HepG2 (cell line): ENCODE measurements at regions not wholly inside any gene's neighbourhood (a gene's known extent, or its start where the extent isn't known, plus 50 kb on each side); places are given as distances from the start of the nearest gene placed in this dataset.

Experiments
- ATAC-seq: fragments of 200-7000 bp; cut with Tn5 transposase; 3 replicates; pipeline ENCODE4 v1.9.1; 2020; ENCODE audit warnings: mild to moderate bottlenecking, moderate library complexity
- BruUV-seq: library from RNA; stranded (reverse); fragments of 400-500 nt; replicated peaks from 2 replicates; lab custom pipeline; 2021; lab: Mats Ljungman, UMichigan
- CTCF ChIA-PET: fragments of 300-600 bp; formaldehyde crosslinking; extraction: SDS; loops from one replicate; lab custom pipeline; 2021; ENCODE audit warnings: low total read pairs, inconsistent platforms, low intra/inter-chr PET ratio; lab: Yijun Ruan, JAX
- POLR2A ChIA-PET: fragments of 350-600 bp; sonication (Branson Sonifier 250); formaldehyde crosslinking; loops from one replicate; lab custom pipeline; 2020; ENCODE audit warnings: antibody characterized with exemption, inconsistent platforms; lab: Yijun Ruan, JAX
- DNase-seq: peaks from one replicate; pipeline ENCODE4 v3.0.0-alpha.2; 2015; ENCODE audit warnings: low spot score
- FAIRE-seq: peaks from 3 replicates; lab custom pipeline; 2011; peaks lifted over from hg19 to GRCh38; lab: Jason Lieb, UNC
- H2AFZ ChIP-seq: one replicate; pipeline ENCODE4 v1.6.1; 2011; ENCODE audit warnings: low read length, inconsistent platforms
- H3K27ac ChIP-seq: fragments of 300-600 bp; 3 replicates; pipeline ENCODE4 v1.8.0; 2011; ENCODE audit warnings: mixed run types, mild to moderate bottlenecking, mixed read lengths, low read length, inconsistent platforms; ENCODE audit not compliant: insufficient read depth; ENCODE audit errors: extremely low read length
- H3K27me3 ChIP-seq, 2 experiments: fragments of 200-600 bp in 1 of 2; 2 replicates in 1 of 2; 3 replicates in 1 of 2; pipeline versions ENCODE4 v1.6.0 to v1.8.0; 2011; ENCODE audit warnings: low read length in 2 of 2, mild to moderate bottlenecking in 2 of 2, moderate library complexity in 2 of 2, inconsistent platforms in 1 of 2; ENCODE audit not compliant: insufficient read depth in 2 of 2, control insufficient read depth in 1 of 2
- H3K36me3 ChIP-seq, 2 experiments: fragments of 200-600 bp in 1 of 2; replicated peaks in 1 of 2; 2 replicates in 1 of 2; 3 replicates in 1 of 2; pipeline versions ENCODE4 v1.5.1 to v1.8.0; 2011; ENCODE audit warnings: low read length in 2 of 2, inconsistent platforms in 1 of 2; ENCODE audit not compliant: insufficient read depth in 2 of 2, control insufficient read depth in 1 of 2
- H3K4me1 ChIP-seq: 2 replicates; pipeline ENCODE4 v1.5.1; 2012; ENCODE audit warnings: low read length, inconsistent platforms; ENCODE audit not compliant: insufficient read depth
- H3K4me2 ChIP-seq: 2 replicates; pipeline ENCODE4 v1.6.0; 2011; ENCODE audit warnings: low read depth, low read length, inconsistent platforms
- H3K4me3 ChIP-seq, 3 experiments: fragments of 200-600 bp in 1 of 3; sonication (generic), shearing (Covaris generic) in 1 of 3; replicated peaks in 1 of 3; 2 replicates each; pipeline ENCODE4 v1.5.1; 2011 to 2016; ENCODE audit warnings: low read length in 3 of 3, inconsistent platforms in 2 of 3, low read depth in 2 of 3, mild to moderate bottlenecking in 2 of 3, control low read depth in 1 of 3, mixed read lengths in 1 of 3; ENCODE audit not compliant: insufficient read depth in 1 of 3
- H3K79me2 ChIP-seq: one replicate; pipeline ENCODE4 v1.6.1; 2011; ENCODE audit warnings: low read length, inconsistent platforms; ENCODE audit not compliant: insufficient read depth
- H3K9ac ChIP-seq: 2 replicates; pipeline ENCODE4 v1.6.0; 2011; ENCODE audit warnings: mild to moderate bottlenecking, low read depth, low read length, inconsistent platforms; ENCODE audit not compliant: insufficient read depth
- H3K9me3 ChIP-seq: 2 replicates; pipeline ENCODE4 v1.5.1; 2012; ENCODE audit warnings: mild to moderate bottlenecking, low read length
- H4K20me1 ChIP-seq: 2 replicates; pipeline ENCODE4 v1.6.0; 2011; ENCODE audit warnings: inconsistent platforms, mild to moderate bottlenecking, low read length, moderate library complexity; ENCODE audit not compliant: insufficient read depth
- ARID5B ChIP-seq: IDR thresholded peaks from 2 replicates; pipeline ENCODE4 v1.4.0; 2020; ENCODE audit warnings: mild to moderate bottlenecking, missing genetic modification reagents
- HCFC1 ChIP-seq: fragments of 150-350 bp; IDR thresholded peaks from 2 replicates; pipeline ENCODE4 v1.6.1; 2014; ENCODE audit warnings: low read depth, low read length
- HDAC2 ChIP-seq: sonication (generic); formaldehyde crosslinking; IDR thresholded peaks from 2 replicates; pipeline ENCODE4 v1.4.0; 2020; ENCODE audit warnings: missing genetic modification reagents
- KLF6 ChIP-seq: IDR thresholded peaks from 2 replicates; pipeline ENCODE4 v1.8.0; 2016; ENCODE audit warnings: missing biosample characterization, missing genetic modification reagents
- MTF1 ChIP-seq: sonication (generic); formaldehyde crosslinking; IDR thresholded peaks from 2 replicates; pipeline ENCODE4 v1.5.0; 2020; ENCODE audit warnings: missing genetic modification reagents
- MTF2 ChIP-seq: sonication (generic); formaldehyde crosslinking; IDR thresholded peaks from 2 replicates; pipeline ENCODE4 v1.5.0; 2020; ENCODE audit warnings: missing genetic modification reagents, borderline replicate concordance
- NFRKB ChIP-seq: fragments of 450-650 bp; IDR thresholded peaks from 2 replicates; pipeline ENCODE4 v1.6.1; 2017
- RORA ChIP-seq: sonication (generic); formaldehyde crosslinking; IDR thresholded peaks from 2 replicates; pipeline ENCODE4 v1.5.0; 2020; ENCODE audit warnings: mild to moderate bottlenecking, missing genetic modification reagents, moderate library complexity
- TAF1 ChIP-seq: sonication (generic); formaldehyde crosslinking; IDR thresholded peaks from 2 replicates; pipeline ENCODE4 v1.4.0; 2020; ENCODE audit warnings: missing genetic modification reagents
- ZBTB1 ChIP-seq: sonication (generic); formaldehyde crosslinking; IDR thresholded peaks from 2 replicates; pipeline ENCODE4 v1.4.0; 2020; ENCODE audit warnings: missing genetic modification reagents, borderline replicate concordance
- ZEB1 ChIP-seq: IDR thresholded peaks from 2 replicates; pipeline ENCODE4 v1.6.1; 2012; ENCODE audit warnings: mild to moderate bottlenecking, low read depth, inconsistent platforms; ENCODE audit not compliant: insufficient replicate concordance
- ZFP91 ChIP-seq: sonication (generic); formaldehyde crosslinking; IDR thresholded peaks from 2 replicates; pipeline ENCODE4 v1.9.0; 2022; ENCODE audit warnings: missing genetic modification reagents, mild to moderate bottlenecking, borderline replicate concordance
- ZFX ChIP-seq: sonication (generic); formaldehyde crosslinking; IDR thresholded peaks from 2 replicates; pipeline ENCODE4 v1.4.0; 2020; ENCODE audit warnings: mild to moderate bottlenecking, low read depth, missing genetic modification reagents, moderate library complexity
- ZNF670 ChIP-seq: sonication (generic); formaldehyde crosslinking; IDR thresholded peaks from 2 replicates; pipeline ENCODE4 v1.8.0; 2022; ENCODE audit warnings: mild to moderate bottlenecking, missing genetic modification reagents, borderline replicate concordance
- in situ Hi-C: cut with HindIII; loops from 2 replicates; pipeline ENCODE4 v1.10.0; 2017; ENCODE audit warnings: low pct_unique_long_range_greater_than_20kb; ENCODE audit not compliant: extremely low pct_ligation_motif_present
- intact Hi-C: fragments of 100-400 bp; cut with micrococcal nuclease; formaldehyde crosslinking; loops from one replicate; pipeline ENCODE4 v1.10.0; 2022; ENCODE audit not compliant: unreplicated experiment
- TF ChIP-seq, protein P1 (sequence below): IDR thresholded peaks from 2 replicates; pipeline ENCODE4 v1.6.1; 2016; ENCODE audit warnings: low read depth

DNA sequence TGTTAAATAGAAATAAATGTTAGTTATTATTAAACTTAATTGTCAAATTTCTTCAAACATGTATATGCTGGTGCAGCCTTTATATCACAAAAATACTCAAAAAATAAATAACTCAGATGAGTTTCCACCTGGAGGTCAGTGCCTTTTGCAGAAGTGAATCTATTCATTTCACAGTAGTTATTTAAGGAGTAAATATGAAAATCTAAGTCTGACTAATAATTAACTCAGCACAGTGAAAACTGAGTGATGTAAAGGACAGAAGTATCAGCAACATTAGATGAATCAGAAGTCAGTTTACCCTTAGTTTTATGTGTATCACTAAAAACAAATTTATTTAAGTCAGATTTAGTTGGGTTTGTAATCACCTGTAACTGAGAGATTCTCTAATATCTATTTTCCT is 2135.4 kb downstream of the MRPL39 start:
- no TSS peak for BruUV-seq
- no peak for ATAC-seq
- CTCF ChIA-PET, result no interaction called here
- Histone ChIP-seq H3K36me3 (no peaks in the 10 kb centered on the region), H3K27ac (no peak overlapping the region), H3K27me3 (no peaks in the 10 kb centered on the region), H3K79me2 (no peaks in the 10 kb centered on the region), H3K9me3 (peaks cover 50% of the 10 kb centered on the region), H3K4me3 (no peak overlapping the region), H4K20me1 (no peaks in the 10 kb centered on the region), H3K9ac (no peak overlapping the region), H3K4me1 (no peaks in the 10 kb centered on the region), H2AFZ (no peak overlapping the region)
- in situ Hi-C loops, result no loop called here
- no peak for DNase-seq
- FAIRE-seq, result no peak
- TF ChIP-seq RORA (no peak), ARID5B (CRISPR knock-in tag) (no peak), ZFP91 (no peak), HCFC1 (no peak), ZNF670 (CRISPR knock-in tag) (no peak), ZFX (CRISPR knock-in tag) (no peak), MTF1 (CRISPR knock-in tag) (no peak), ZBTB1 (CRISPR knock-in tag) (no peak), ZEB1 (no peak), MTF2 (CRISPR knock-in tag) (no peak), NFRKB (no peak), TAF1 (CRISPR knock-in tag) (no peak), HDAC2 (CRISPR knock-in tag) (no peak), KLF6 (CRISPR knock-in tag) (no peak)
- TF ChIP-seq, protein P1, sequence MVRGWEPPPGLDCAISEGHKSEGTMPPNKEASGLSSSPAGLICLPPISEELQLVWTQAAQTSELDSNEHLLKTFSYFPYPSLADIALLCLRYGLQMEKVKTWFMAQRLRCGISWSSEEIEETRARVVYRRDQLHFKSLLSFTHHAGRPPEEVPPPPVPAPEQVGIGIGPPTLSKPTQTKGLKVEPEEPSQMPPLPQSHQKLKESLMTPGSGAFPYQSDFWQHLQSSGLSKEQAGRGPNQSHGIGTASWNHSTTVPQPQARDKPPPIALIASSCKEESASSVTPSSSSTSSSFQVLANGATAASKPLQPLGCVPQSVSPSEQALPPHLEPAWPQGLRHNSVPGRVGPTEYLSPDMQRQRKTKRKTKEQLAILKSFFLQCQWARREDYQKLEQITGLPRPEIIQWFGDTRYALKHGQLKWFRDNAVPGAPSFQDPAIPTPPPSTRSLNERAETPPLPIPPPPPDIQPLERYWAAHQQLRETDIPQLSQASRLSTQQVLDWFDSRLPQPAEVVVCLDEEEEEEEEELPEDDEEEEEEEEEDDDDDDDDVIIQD (CRISPR knock-in tag), result no peak
- TF ChIP-seq, all 625 proteins: peak for 0
- H3K4me2 ChIP-seq, result no peak overlapping the region
- POLR2A ChIA-PET, result no interaction called here
- intact Hi-C loops, result no loop called here
